Body of pancreas (tissue), 4 donors: ENCODE measurements at regions not wholly inside any gene's neighbourhood (a gene's known extent, or its start where the extent isn't known, plus 50 kb on each side); places are given as distances from the start of the nearest gene placed in this dataset.

Experiments used
- ATAC-seq: fragments of 150-250 bp; one replicate; pipeline ENCODE4 v1.9.1; 2016
- DNase-seq, 4 donors: peaks; one replicate each; pipeline ENCODE4 v3.0.0-alpha.2; 2019
- H3K27ac ChIP-seq, 4 donors: fragments of 200-600 bp; sonication (generic); 1 replicate in 3 of 4; 2 replicates in 1 of 4; pipeline versions ENCODE4 v1.5.1 to v1.6.1; 2016 to 2019; ENCODE audit warnings: mild to moderate bottlenecking in 1 of 4, mixed read lengths in 1 of 4, moderate library complexity in 1 of 4
- H3K27me3 ChIP-seq, 2 donors: fragments of 200-600 bp; sonication (generic); one replicate each; pipeline ENCODE4 v1.6.0; 2016; ENCODE audit warnings: mild to moderate bottlenecking in 1 of 2
- H3K36me3 ChIP-seq, 2 donors: fragments of 200-600 bp; sonication (generic); replicated peaks in 1 of 2; 2 replicates each; pipeline ENCODE4 v1.5.1; 2016; ENCODE audit warnings: low read depth in 2 of 2; ENCODE audit not compliant: insufficient read depth in 1 of 2
- H3K4me1 ChIP-seq: fragments of 200-600 bp; sonication (generic); one replicate; pipeline ENCODE4 v1.6.0; 2016
- H3K4me3 ChIP-seq, 2 donors: fragments of 200-600 bp; sonication (generic); 1 replicate in 1 of 2; 2 replicates in 1 of 2; pipeline ENCODE4 v1.5.1; 2016 to 2019
- H3K9me3 ChIP-seq, 3 donors: fragments of 200-600 bp; sonication (generic); 1 replicate in 2 of 3; 2 replicates in 1 of 3; pipeline ENCODE4 v1.5.1; 2016
- POLR2A ChIP-seq, 3 donors: fragments of 450-650 bp; IDR thresholded peaks; one replicate each; pipeline ENCODE4 v1.6.1; 2016; ENCODE audit warnings: antibody characterized with exemption in 3 of 3, mild to moderate bottlenecking in 2 of 3
- WGBS, 2 donors: methylation state at CpG; one replicate each; pipeline ENCODE4 v1.1.5; 2017; 5-methylcytosine and 5-hydroxymethylcytosine counted together
- intact Hi-C: fragments of 100-400 bp; cut with DNase I; formaldehyde crosslinking; loops from one replicate; pipeline ENCODE4 v1.15.1; 2023
- TF ChIP-seq, protein P1 (sequence below), 7 experiments: fragments of 450-650 bp in 4 of 7; fragments of 200-600 bp in 3 of 7; sonication (generic) in 3 of 7; IDR thresholded peaks; one replicate each; pipeline ENCODE4 v1.5.1; 2016 to 2019; ENCODE audit warnings: antibody characterized with exemption in 7 of 7

DNA sequence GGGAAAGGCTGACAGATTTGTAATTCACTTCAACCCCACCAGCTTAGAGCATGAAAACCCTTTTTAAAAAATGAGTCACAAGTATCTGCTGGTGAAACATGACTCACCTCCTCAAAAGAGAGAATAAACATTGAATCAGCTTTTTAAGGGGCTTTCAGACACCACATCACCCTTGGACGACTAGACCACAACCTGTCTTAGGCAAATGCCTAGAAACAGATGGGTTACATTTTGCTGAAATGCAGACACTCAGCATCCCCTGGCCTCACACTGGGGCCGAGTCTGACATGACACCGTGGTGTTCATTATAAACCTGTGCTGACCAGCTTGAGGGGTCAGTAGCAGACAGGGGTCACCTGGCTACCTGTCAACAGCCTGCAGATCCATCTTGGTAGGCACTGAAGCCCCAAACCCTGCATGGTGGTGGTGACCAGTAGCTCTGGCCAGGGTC lies 175.3 kb upstream of the CST7 start:
- no peak for TF ChIP-seq POLR2A (IDR thresholded peaks at IDR 0.05)
- TF ChIP-seq, protein P1, sequence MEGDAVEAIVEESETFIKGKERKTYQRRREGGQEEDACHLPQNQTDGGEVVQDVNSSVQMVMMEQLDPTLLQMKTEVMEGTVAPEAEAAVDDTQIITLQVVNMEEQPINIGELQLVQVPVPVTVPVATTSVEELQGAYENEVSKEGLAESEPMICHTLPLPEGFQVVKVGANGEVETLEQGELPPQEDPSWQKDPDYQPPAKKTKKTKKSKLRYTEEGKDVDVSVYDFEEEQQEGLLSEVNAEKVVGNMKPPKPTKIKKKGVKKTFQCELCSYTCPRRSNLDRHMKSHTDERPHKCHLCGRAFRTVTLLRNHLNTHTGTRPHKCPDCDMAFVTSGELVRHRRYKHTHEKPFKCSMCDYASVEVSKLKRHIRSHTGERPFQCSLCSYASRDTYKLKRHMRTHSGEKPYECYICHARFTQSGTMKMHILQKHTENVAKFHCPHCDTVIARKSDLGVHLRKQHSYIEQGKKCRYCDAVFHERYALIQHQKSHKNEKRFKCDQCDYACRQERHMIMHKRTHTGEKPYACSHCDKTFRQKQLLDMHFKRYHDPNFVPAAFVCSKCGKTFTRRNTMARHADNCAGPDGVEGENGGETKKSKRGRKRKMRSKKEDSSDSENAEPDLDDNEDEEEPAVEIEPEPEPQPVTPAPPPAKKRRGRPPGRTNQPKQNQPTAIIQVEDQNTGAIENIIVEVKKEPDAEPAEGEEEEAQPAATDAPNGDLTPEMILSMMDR (IDR thresholded peaks at IDR 0.05): no peak
- Histone ChIP-seq H3K4me3 (no peak overlapping the region), H3K36me3 (no peaks in the 10 kb centered on the region), H3K27me3 (no peaks in the 10 kb centered on the region), H3K9me3 (no peaks in the 10 kb centered on the region), H3K4me1 (peaks cover 5% of the 10 kb centered on the region), H3K27ac (no peak overlapping the region)
- WGBS, 2 donors: 38 to 73% methylated on average over 1 to 3 of the region's 3 CpGs
- DNase-seq (no peak), ATAC-seq (no peak)
- intact Hi-C loops: no loop called here

DNA sequence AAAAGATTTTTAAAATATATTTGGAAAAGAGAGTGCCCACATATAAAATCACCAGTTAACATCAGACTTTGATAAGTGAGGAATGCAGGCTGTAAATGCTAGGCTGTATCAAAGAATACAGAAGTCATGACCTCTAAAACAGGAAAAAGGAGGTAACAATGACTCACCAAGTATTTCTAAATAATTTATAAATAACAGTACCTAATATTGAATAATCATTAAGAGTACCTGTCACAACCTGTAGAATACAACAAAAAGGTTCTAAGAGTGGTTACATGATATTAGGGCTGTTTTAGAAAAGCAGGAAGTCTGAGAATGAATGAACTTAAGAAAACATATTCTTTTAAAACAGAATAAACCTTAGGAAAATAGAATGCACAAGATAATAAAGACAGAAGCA lies 173.1 kb upstream of the CST7 start:
- TF ChIP-seq, protein P1 (IDR thresholded peaks at IDR 0.05): no peak
- TF ChIP-seq POLR2A (IDR thresholded peaks at IDR 0.05): no peak
- Histone ChIP-seq H3K27me3 (no peaks in the 10 kb centered on the region), H3K4me1 (peaks cover 6% of the 10 kb centered on the region), H3K9me3 (no peaks in the 10 kb centered on the region), H3K27ac (no peak overlapping the region), H3K4me3 (no peak overlapping the region), H3K36me3 (no peaks in the 10 kb centered on the region)
- ATAC-seq (no peak), DNase-seq (no peak)
- intact Hi-C loops: no loop called here

DNA sequence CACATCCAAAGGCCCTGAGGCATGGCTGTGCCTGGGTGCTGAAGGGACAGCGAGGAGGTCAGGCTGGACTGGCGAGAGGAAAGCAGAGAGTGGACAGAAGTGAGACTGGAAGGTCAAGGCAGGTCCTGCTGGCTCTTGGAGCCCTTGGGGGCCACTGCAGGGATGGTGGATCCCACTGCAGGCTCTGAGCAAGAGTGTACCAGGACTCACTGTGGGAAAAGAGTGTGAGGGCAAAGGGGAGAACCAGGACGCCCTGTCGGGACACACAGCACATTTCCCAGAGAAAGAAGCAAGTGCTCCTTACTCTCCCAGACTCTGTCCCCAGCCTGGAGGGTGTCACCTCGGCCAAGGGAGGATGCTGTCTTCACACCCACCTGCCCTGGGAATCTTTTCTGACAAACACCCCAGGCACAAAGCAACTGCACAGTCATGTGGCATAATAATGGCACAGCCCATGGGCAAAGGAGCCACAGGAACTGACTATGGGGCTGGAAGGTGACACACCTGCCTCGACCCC lies 172.3 kb upstream of the CST7 start:
- intact Hi-C loops: no loop called here
- Histone ChIP-seq H3K36me3 (no peaks in the 10 kb centered on the region), H3K27ac (no peak overlapping the region), H3K27me3 (no peaks in the 10 kb centered on the region), H3K9me3 (no peaks in the 10 kb centered on the region), H3K4me1 (peaks cover 6% of the 10 kb centered on the region), H3K4me3 (no peak overlapping the region)
- ATAC-seq (no peak), DNase-seq (peak in 1 of 4 donors; percentile 5)
- WGBS, 2 donors: 90 to 91% methylated on average over 5 to 6 of the region's 6 CpGs
- no peak for TF ChIP-seq POLR2A (IDR thresholded peaks at IDR 0.05)
- TF ChIP-seq, protein P1 (IDR thresholded peaks at IDR 0.05): no peak

DNA sequence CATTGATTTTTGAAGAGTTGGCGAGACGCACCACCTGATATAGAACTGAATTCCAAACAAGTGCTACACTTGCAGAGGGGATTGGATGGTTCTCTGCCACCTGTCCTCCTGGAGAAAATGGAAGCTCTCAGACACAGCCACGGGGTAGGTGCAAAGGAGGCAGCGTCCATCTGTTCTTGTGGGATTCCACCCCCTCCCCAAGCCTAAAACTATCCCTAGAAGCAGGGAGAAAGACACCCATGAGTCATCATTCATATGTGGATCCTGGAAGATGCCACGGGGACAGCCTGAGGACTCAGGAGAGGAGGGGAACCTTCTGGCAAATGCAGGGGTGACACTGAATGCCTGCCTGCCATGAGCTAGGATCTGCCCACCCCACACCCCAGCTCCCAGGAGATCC lies 171.3 kb upstream of the CST7 start:
- H3K27me3 ChIP-seq: no peaks in the 10 kb centered on the region
- H3K4me1 ChIP-seq: peaks cover 6% of the 10 kb centered on the region
- DNase-seq: peak in 1 of 4 donors; percentile 4
- 45 to 58% methylated on average over 5 of the region's 5 CpGs for WGBS, 2 donors
- no peaks in the 10 kb centered on the region for H3K9me3 ChIP-seq
- H3K36me3 ChIP-seq: no peaks in the 10 kb centered on the region
- H3K27ac ChIP-seq: no peak overlapping the region
- TF ChIP-seq, protein P1 (IDR thresholded peaks at IDR 0.05): no peak
- no peak for TF ChIP-seq POLR2A (IDR thresholded peaks at IDR 0.05)
- no peak overlapping the region for H3K4me3 ChIP-seq
- intact Hi-C loops: no loop called here
- no peak for ATAC-seq

DNA sequence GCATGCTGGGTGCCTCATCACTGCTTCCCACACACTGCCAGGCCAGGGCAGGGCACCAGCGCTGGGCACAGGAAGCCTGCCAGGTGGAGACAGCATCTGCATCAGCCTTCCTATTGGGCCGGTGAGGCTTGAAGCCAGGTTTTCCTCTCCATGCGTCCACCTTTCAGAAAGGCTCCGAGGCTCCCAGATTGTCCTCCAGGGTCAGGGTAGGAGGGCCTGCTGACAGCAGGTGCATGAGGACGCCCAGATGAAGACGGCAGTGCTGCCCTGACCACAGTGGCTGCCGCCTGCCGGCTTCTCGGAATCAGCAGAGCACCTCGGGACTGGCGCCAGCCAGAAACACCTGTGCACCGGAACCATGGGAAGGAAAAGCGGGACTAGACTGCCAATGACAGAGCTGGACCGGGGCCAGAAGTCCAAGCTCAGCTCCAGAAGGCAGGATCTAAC lies 170.5 kb upstream of the CST7 start:
- Histone ChIP-seq H3K4me1 (peaks cover 6% of the 10 kb centered on the region), H3K36me3 (no peaks in the 10 kb centered on the region), H3K27ac (no peak overlapping the region), H3K27me3 (no peaks in the 10 kb centered on the region), H3K9me3 (no peaks in the 10 kb centered on the region), H3K4me3 (no peak overlapping the region)
- DNase-seq (peak; percentile 47 to 79 (median 66)), ATAC-seq (peak; percentile 24)
- WGBS, 2 donors: 19 to 31% methylated on average over 5 to 14 of the region's 14 CpGs
- TF ChIP-seq POLR2A (IDR thresholded peaks at IDR 0.05): no peak
- TF ChIP-seq, protein P1 (IDR thresholded peaks at IDR 0.05): peak in 2 of 7 experiments; percentile 11 to 31
- intact Hi-C loops: no loop called here
